ENCODE measurements at regions not wholly inside any gene's neighbourhood (a gene's known extent, or its start where the extent isn't known, plus 50 kb on each side); places are given as distances from the start of the nearest gene placed in this dataset.

- DNase-seq (ENCODE audit: low read depth in 2 of 2) = no peak
These were observed 152.8 kb downstream of the BCL11A start for GRCh38 chr2:60400462-60401246.

GRCh38 chr2:60394463-60394862 is 159.0 kb downstream of the BCL11A start:
- no peak for DNase-seq (ENCODE audit: low read depth in 2 of 2)

- DNase-seq (ENCODE audit: low read depth in 2 of 2) = no peak
These were observed 161.6 kb downstream of the BCL11A start for GRCh38 chr2:60391649-60392375.

- no peak for DNase-seq (ENCODE audit: low read depth in 2 of 2)
These were observed 162.2 kb downstream of the BCL11A start for GRCh38 chr2:60391230-60391629.

GRCh38 chr2:60386436-60386835 is 167.0 kb downstream of the BCL11A start:
- DNase-seq (ENCODE audit: low read depth in 2 of 2) = no peak

GRCh38 chr2:60385648-60386047 is 167.8 kb downstream of the BCL11A start:
- no peak for DNase-seq (ENCODE audit: low read depth in 2 of 2)

GRCh38 chr2:60383401-60384143 is 169.9 kb downstream of the BCL11A start:
- no peak for DNase-seq (ENCODE audit: low read depth in 2 of 2)

GRCh38 chr2:60380411-60380810 is 173.0 kb downstream of the BCL11A start:
- DNase-seq (ENCODE audit: low read depth in 2 of 2) = no peak

- no peak for DNase-seq (ENCODE audit: low read depth in 2 of 2)
These were observed 173.8 kb downstream of the BCL11A start for GRCh38 chr2:60379684-60380083.

GRCh38 chr2:60379216-60379615 is 174.2 kb downstream of the BCL11A start:
- no peak for DNase-seq (ENCODE audit: low read depth in 2 of 2)

GRCh38 chr2:60377825-60378224 is 175.6 kb downstream of the BCL11A start:
- DNase-seq (ENCODE audit: low read depth in 2 of 2) = no peak

GRCh38 chr2:60376252-60376651 is 177.2 kb downstream of the BCL11A start:
- no peak for DNase-seq (ENCODE audit: low read depth in 2 of 2)

GRCh38 chr2:60371681-60372080 is 181.8 kb downstream of the BCL11A start:
- no peak for DNase-seq (ENCODE audit: low read depth in 2 of 2)

- no peak for DNase-seq (ENCODE audit: low read depth in 2 of 2)
These were observed 182.2 kb downstream of the BCL11A start for GRCh38 chr2:60371219-60371618.

- DNase-seq (ENCODE audit: low read depth in 2 of 2) = no peak
These were observed 182.6 kb downstream of the BCL11A start for GRCh38 chr2:60370814-60371213.

GRCh38 chr2:60368456-60368855 is 185.0 kb downstream of the BCL11A start:
- no peak for DNase-seq (ENCODE audit: low read depth in 2 of 2)

- no peak for DNase-seq (ENCODE audit: low read depth in 2 of 2)
These were observed 187.2 kb downstream of the BCL11A start for GRCh38 chr2:60366135-60366712.

GRCh38 chr2:60365556-60365955 is 187.9 kb downstream of the BCL11A start:
- DNase-seq (ENCODE audit: low read depth in 2 of 2) = no peak

GRCh38 chr2:60364491-60364890 is 189.0 kb downstream of the BCL11A start:
- no peak for DNase-seq (ENCODE audit: low read depth in 2 of 2)

GRCh38 chr2:60361498-60361897 is 192.0 kb downstream of the BCL11A start:
- no peak for DNase-seq (ENCODE audit: low read depth in 2 of 2)

- DNase-seq (ENCODE audit: low read depth in 2 of 2) = no peak
These were observed 193.9 kb downstream of the BCL11A start for GRCh38 chr2:60359569-60359968.

GRCh38 chr2:60358476-60358875 is 195.0 kb downstream of the BCL11A start:
- no peak for DNase-seq (ENCODE audit: low read depth in 2 of 2)

Measured in stimulated activated CD8-positive, alpha-beta memory T cell treated with anti-CD3 and anti-CD28 coated beads, Interleukin-15, amount 100 ng/mL, for 48 hours (primary cell).